GM23248 (cell line): ENCODE measurements at regions not wholly inside any gene's neighbourhood (a gene's known extent, or its start where the extent isn't known, plus 50 kb on each side); places are given as distances from the start of the nearest gene placed in this dataset.

Source experiments
- EZH2 ChIP-seq: fragments of 200-600 bp; sonication (generic); IDR thresholded peaks from 2 replicates; pipeline ENCODE4 v1.6.1; 2018; ENCODE audit warnings: antibody characterized with exemption, mild to moderate bottlenecking; ENCODE audit not compliant: insufficient read depth, poor library complexity, severe bottlenecking
- EZH2phosphoT487 ChIP-seq: fragments of 200-600 bp; sonication (generic); IDR thresholded peaks from 2 replicates; pipeline ENCODE4 v1.6.1; 2018; ENCODE audit warnings: antibody characterized with exemption, moderate library complexity, mild to moderate bottlenecking, low read depth; ENCODE audit not compliant: insufficient read depth

GRCh38 chr11:98625526-98625925, 395.2 kb upstream of the CNTN5 start:
- TF ChIP-seq EZH2, result no peak
- TF ChIP-seq EZH2phosphoT487, result no peak
